Endothelial cell of umbilical vein (primary cell): ENCODE measurements at regions not wholly inside any gene's neighbourhood (a gene's known extent, or its start where the extent isn't known, plus 50 kb on each side); places are given as distances from the start of the nearest gene placed in this dataset.

Source experiments
- BruUV-seq: library from RNA; stranded (reverse); fragments of 400-500 nt; replicated peaks from 2 replicates; lab custom pipeline; 2021; lab: Mats Ljungman, UMichigan
- CTCF ChIA-PET: fragments of 300-600, 350-600 bp; sonication (Branson Sonifier 250); formaldehyde crosslinking; loops from one replicate; lab custom pipeline; 2021; ENCODE audit warnings: antibody characterized with exemption, inconsistent platforms; lab: Charles Lee
- POLR2A ChIA-PET: fragments of 300-600, 350-600 bp; sonication (Branson Sonifier 250); formaldehyde crosslinking; loops from one replicate; lab custom pipeline; 2021; ENCODE audit warnings: antibody characterized with exemption, inconsistent platforms; lab: Charles Lee
- DNase-seq: peaks from one replicate; pipeline ENCODE4 v3.0.0-alpha.2; 2011; ENCODE audit warnings: low read depth, low spot score
- FAIRE-seq: peaks from 2 replicates; lab custom pipeline; 2011; peaks lifted over from hg19 to GRCh38; lab: Jason Lieb, UNC
- H2AFZ ChIP-seq: 2 replicates; pipeline ENCODE4 v1.6.0; 2012; ENCODE audit warnings: low read depth, low read length, control low read depth, inconsistent platforms
- H3K27ac ChIP-seq: 2 replicates; pipeline ENCODE4 v1.5.1; 2011; ENCODE audit warnings: low read depth, mild to moderate bottlenecking, control low read depth, low read length, moderate library complexity; ENCODE audit not compliant: insufficient read depth
- H3K27me3 ChIP-seq, 2 experiments: 2 replicates each; pipeline versions ENCODE4 v1.6.0 to v1.6.1; 2011; ENCODE audit warnings: low read length in 2 of 2, mixed read lengths in 1 of 2; ENCODE audit not compliant: control insufficient read depth in 2 of 2, insufficient read depth in 2 of 2
- H3K36me3 ChIP-seq, 2 experiments: 2 replicates in 1 of 2; 3 replicates in 1 of 2; pipeline ENCODE4 v1.5.1; 2011; ENCODE audit warnings: low read length in 2 of 2, mild to moderate bottlenecking in 1 of 2, moderate library complexity in 1 of 2; ENCODE audit not compliant: control insufficient read depth in 2 of 2, insufficient read depth in 2 of 2; ENCODE audit errors: extremely low read depth in 1 of 2
- H3K4me1 ChIP-seq: 3 replicates; pipeline ENCODE4 v1.5.1; 2011; ENCODE audit warnings: mild to moderate bottlenecking, low read length; ENCODE audit not compliant: control insufficient read depth, insufficient read depth; ENCODE audit errors: extremely low read depth
- H3K4me2 ChIP-seq: 2 replicates; pipeline ENCODE4 v1.6.1; 2011; ENCODE audit warnings: low read length, control low read depth, mixed read lengths; ENCODE audit not compliant: insufficient read depth
- H3K4me3 ChIP-seq, 3 experiments: fragments of 200-600 bp in 1 of 3; sonication (generic), shearing (Covaris generic) in 1 of 3; replicated peaks in 1 of 3; 2 replicates each; pipeline ENCODE4 v1.5.1; 2011 to 2016; ENCODE audit warnings: control low read depth in 3 of 3, low read length in 3 of 3, mild to moderate bottlenecking in 2 of 3, inconsistent platforms in 1 of 3, low read depth in 1 of 3, moderate library complexity in 1 of 3; ENCODE audit not compliant: insufficient read depth in 1 of 3
- H3K79me2 ChIP-seq: 2 replicates; pipeline ENCODE4 v1.6.0; 2012; ENCODE audit warnings: low read length, inconsistent platforms; ENCODE audit not compliant: control insufficient read depth, insufficient read depth
- H3K9ac ChIP-seq: replicated peaks from 2 replicates; pipeline ENCODE3; 2011; ENCODE audit warnings: low read length, control low read depth; ENCODE audit not compliant: insufficient read depth; ENCODE audit errors: extremely low read depth
- H3K9me1 ChIP-seq: replicated peaks from 3 replicates; pipeline ENCODE4 v1.6.0; 2011; ENCODE audit warnings: mild to moderate bottlenecking, low read length; ENCODE audit not compliant: control insufficient read depth, insufficient read depth; ENCODE audit errors: extremely low read depth
- H3K9me3 ChIP-seq: replicated peaks from 2 replicates; pipeline ENCODE4 v1.5.1; 2012; ENCODE audit warnings: low read length, inconsistent platforms; ENCODE audit not compliant: control insufficient read depth, insufficient read depth
- H4K20me1 ChIP-seq: replicated peaks from 2 replicates; pipeline ENCODE3; 2011; ENCODE audit warnings: mild to moderate bottlenecking, low read length; ENCODE audit not compliant: control insufficient read depth, insufficient read depth; ENCODE audit errors: extremely low read depth
- CTCF ChIP-seq, 2 donors: IDR thresholded peaks; 1 replicate in 1 of 2; 2 replicates in 1 of 2; pipeline ENCODE4 v1.5.1; 2011; ENCODE audit warnings: low read length in 2 of 2, mild to moderate bottlenecking in 2 of 2, moderate library complexity in 2 of 2, control low read depth in 1 of 2, inconsistent platforms in 1 of 2, low read depth in 1 of 2; ENCODE audit not compliant: insufficient read depth in 1 of 2; ENCODE audit errors: extremely low read depth in 1 of 2
- EZH2 ChIP-seq: IDR thresholded peaks from 2 replicates; pipeline ENCODE4 v1.6.1; 2012; ENCODE audit warnings: borderline replicate concordance, low read depth, mild to moderate bottlenecking, moderate library complexity, low read length, inconsistent platforms; ENCODE audit not compliant: severe bottlenecking
- FOS ChIP-seq: IDR thresholded peaks from 2 replicates; pipeline ENCODE4 v1.6.1; 2011; ENCODE audit warnings: mild to moderate bottlenecking, low read length, moderate library complexity, borderline replicate concordance; ENCODE audit not compliant: insufficient read depth
- GATA2 ChIP-seq: IDR thresholded peaks from 2 replicates; pipeline ENCODE4 v1.7.0; 2011; ENCODE audit warnings: low read depth, mild to moderate bottlenecking, moderate library complexity, mixed read lengths, low read length; ENCODE audit not compliant: insufficient read length, insufficient read depth
- JUN ChIP-seq: IDR thresholded peaks from 2 replicates; pipeline ENCODE4 v1.6.1; 2011; ENCODE audit warnings: borderline replicate concordance, low read depth; ENCODE audit not compliant: insufficient read length, insufficient read depth
- MAX ChIP-seq: IDR thresholded peaks from 2 replicates; pipeline ENCODE4 v1.6.1; 2011; ENCODE audit not compliant: insufficient read depth, insufficient read length
- MYC ChIP-seq: IDR thresholded peaks from one replicate; pipeline ENCODE4 v1.6.1; 2011; ENCODE audit warnings: mild to moderate bottlenecking, low read depth, low read length
- POLR2A ChIP-seq: IDR thresholded peaks from 2 replicates; pipeline ENCODE4 v1.6.1; 2012; ENCODE audit warnings: low read depth, mild to moderate bottlenecking, control low read depth, low read length
- POLR2AphosphoS5 ChIP-seq: IDR thresholded peaks from 2 replicates; pipeline ENCODE4 v1.6.1; 2012; ENCODE audit warnings: low read depth, mild to moderate bottlenecking, control low read depth, low read length, moderate library complexity; ENCODE audit not compliant: insufficient read depth
- dilution Hi-C: fragments of 300-500 bp; cut with MboI; formaldehyde crosslinking; loops from one replicate; pipeline ENCODE4 v1.15.0; 2019; ENCODE audit warnings: low sequenced_read_pairs; ENCODE audit not compliant: extremely low pct_ligation_motif_present
- intact Hi-C: fragments of 100-400 bp; cut with micrococcal nuclease; formaldehyde crosslinking; loops from one replicate; pipeline ENCODE4 v1.10.0; 2022

GRCh38 chr3:109985943-109986555 lies 648.7 kb upstream of the DPPA4 start:
- H4K20me1 ChIP-seq: no peaks in the 10 kb centered on the region
- intact Hi-C loops (no loop called here), dilution Hi-C loops (no loop called here)
- H3K4me1 ChIP-seq: no peaks in the 10 kb centered on the region
- CTCF ChIA-PET: no interaction called here
- H3K9me3 ChIP-seq: no peaks in the 10 kb centered on the region
- H3K36me3 ChIP-seq: no peaks in the 10 kb centered on the region
- no peaks in the 10 kb centered on the region for H3K27me3 ChIP-seq
- FAIRE-seq: no peak
- no peaks in the 10 kb centered on the region for H3K9me1 ChIP-seq
- H3K27ac ChIP-seq: no peak overlapping the region
- H3K9ac ChIP-seq: no peak overlapping the region
- BruUV-seq: no TSS peak
- POLR2A ChIA-PET: no interaction called here
- no peak for DNase-seq
- no peak overlapping the region for H3K4me2 ChIP-seq
- TF ChIP-seq POLR2AphosphoS5 (no peak), JUN (no peak), FOS (no peak), GATA2 (no peak), MYC (no peak), EZH2 (no peak), POLR2A (no peak), MAX (no peak), CTCF (IDR thresholded peaks at IDR 0.05; ENCODE audit: extremely low read depth in 1 of 2, insufficient read depth in 1 of 2, low read depth in 1 of 2, low read length in 2 of 2) (no peak)
- no peak overlapping the region for H2AFZ ChIP-seq
- H3K79me2 ChIP-seq: no peaks in the 10 kb centered on the region
- H3K4me3 ChIP-seq: no peak overlapping the region
